Right lobe of liver (tissue), 6 donors: ENCODE measurements at regions not wholly inside any gene's neighbourhood (a gene's known extent, or its start where the extent isn't known, plus 50 kb on each side); places are given as distances from the start of the nearest gene placed in this dataset.

Source experiments
- ATAC-seq, 4 donors: fragments of 200-7000 bp; cut with Tn5 transposase; one replicate each; pipeline ENCODE4 v1.9.1; 2020; ENCODE audit warnings: mild to moderate bottlenecking in 4 of 4, moderate library complexity in 4 of 4
- DNase-seq, 3 donors: peaks; one replicate each; pipeline ENCODE4 v3.0.0-alpha.2; 2020
- H3K27ac ChIP-seq, 3 donors: fragments of 200-600 bp; one replicate each; pipeline ENCODE4 v1.8.0; 2022
- H3K27me3 ChIP-seq, 2 donors: fragments of 200-600 bp; one replicate each; pipeline ENCODE4 v1.8.0; 2022
- H3K36me3 ChIP-seq, 4 donors: fragments of 200-600 bp; sonication (generic) in 1 of 4; one replicate each; pipeline versions ENCODE4 v1.5.1 to v1.8.0; 2017 to 2022; ENCODE audit warnings: control low read depth in 1 of 4
- H3K4me1 ChIP-seq, 4 donors: fragments of 200-600 bp; sonication (generic) in 1 of 4; one replicate each; pipeline versions ENCODE4 v1.5.1 to v1.8.0; 2017 to 2022; ENCODE audit warnings: control low read depth in 1 of 4
- H3K4me3 ChIP-seq, 3 donors: fragments of 200-600 bp; one replicate each; pipeline ENCODE4 v1.8.0; 2022
- H3K9me3 ChIP-seq, 4 donors: fragments of 200-600 bp; sonication (generic) in 1 of 4; one replicate each; pipeline versions ENCODE4 v1.5.1 to v1.8.0; 2017 to 2022; ENCODE audit warnings: control low read depth in 1 of 4
- CTCF ChIP-seq, 4 donors: fragments of 200-600 bp in 3 of 4; fragments of 450-650 bp in 1 of 4; IDR thresholded peaks; one replicate each; pipeline versions ENCODE4 v1.5.1 to v1.8.0; 2016 to 2022; ENCODE audit warnings: antibody characterized with exemption in 4 of 4, mild to moderate bottlenecking in 2 of 4
- POLR2A ChIP-seq: fragments of 450-650 bp; IDR thresholded peaks from one replicate; pipeline ENCODE4 v1.6.1; 2017; ENCODE audit warnings: antibody characterized with exemption, mild to moderate bottlenecking
- WGBS: methylation state at CpG from one replicate; pipeline ENCODE4 v1.1.6; 2018; ENCODE audit warnings: low coverage, low lambda C conversion rate; ENCODE audit not compliant: insufficient coverage; ENCODE audit errors: missing lambda C conversion rate; 5-methylcytosine and 5-hydroxymethylcytosine counted together
- intact Hi-C, 2 donors: fragments of 100-400 bp; cut with DNase I; formaldehyde crosslinking; loops; one replicate each; pipeline versions ENCODE4 v1.11.2 to v1.14.1; 2022
- donor health status: DM: no; HTN: yes; CAD: no.
- donor health status: DM: no; HTN: no; CAD: no.
- donor health status: DM: no; HTN: no; CAD: no.
- donor health status: DM: no; HTN: yes; CAD: no.
- donor health status: DM: no; HTN: yes; CAD: no.

- Histone ChIP-seq H3K4me1 (peaks cover 0 to 23% (median 12%) of the 10 kb centered on the region in 4 donors), H3K9me3 (no peaks in the 10 kb centered on the region), H3K27ac (no peak overlapping the region), H3K36me3 (no peaks in the 10 kb centered on the region), H3K4me3 (no peak overlapping the region), H3K27me3 (no peaks in the 10 kb centered on the region)
- no peak for ATAC-seq
- no peak for TF ChIP-seq CTCF (IDR thresholded peaks at IDR 0.05)
- TF ChIP-seq POLR2A: no peak
- intact Hi-C loops: no loop called here
- WGBS: 93% methylated on average over 5 of the region's 5 CpGs
- DNase-seq: no peak
Observed at GRCh38 chr6:12366731-12367130, 76.6 kb downstream of the EDN1 start.

- Histone ChIP-seq H3K36me3 (no peaks in the 10 kb centered on the region), H3K27ac (no peak overlapping the region), H3K9me3 (no peaks in the 10 kb centered on the region), H3K27me3 (no peaks in the 10 kb centered on the region), H3K4me3 (no peak overlapping the region), H3K4me1 (peaks cover 0 to 30% (median 16%) of the 10 kb centered on the region in 4 donors)
- ATAC-seq (no peak), DNase-seq (no peak)
- TF ChIP-seq CTCF (IDR thresholded peaks at IDR 0.05): no peak
- no peak for TF ChIP-seq POLR2A
- intact Hi-C loops: no loop called here
- 92% methylated on average over 1 of the region's 1 CpG for WGBS
Observed at GRCh38 chr6:12367412-12367811, 77.3 kb downstream of the EDN1 start.

- Histone ChIP-seq H3K9me3 (no peaks in the 10 kb centered on the region), H3K27me3 (no peaks in the 10 kb centered on the region), H3K36me3 (no peaks in the 10 kb centered on the region), H3K27ac (no peak overlapping the region), H3K4me3 (no peak overlapping the region), H3K4me1 (peaks cover 0 to 24% (median 12%) of the 10 kb centered on the region in 4 donors)
- no peak for TF ChIP-seq CTCF (IDR thresholded peaks at IDR 0.05)
- no peak for TF ChIP-seq POLR2A
- no peak for DNase-seq
- no peak for ATAC-seq
- intact Hi-C loops: no loop called here
- WGBS: 79% methylated on average over 1 of the region's 1 CpG
Observed at GRCh38 chr6:12369355-12369754, 79.2 kb downstream of the EDN1 start.

GRCh38 chr6:12369781-12370262 is 79.7 kb downstream of the EDN1 start:
- intact Hi-C loops: no loop called here
- H3K4me1 ChIP-seq: peaks cover 0 to 24% (median 10%) of the 10 kb centered on the region in 4 donors
- H3K27me3 ChIP-seq: no peaks in the 10 kb centered on the region
- DNase-seq (no peak), ATAC-seq (peak in 2 of 4 donors; percentile 10 to 14)
- H3K9me3 ChIP-seq: no peaks in the 10 kb centered on the region
- TF ChIP-seq CTCF (IDR thresholded peaks at IDR 0.05) (no peak), POLR2A (no peak)
- no peak overlapping the region for H3K27ac ChIP-seq
- H3K36me3 ChIP-seq: no peaks in the 10 kb centered on the region
- WGBS: 77% methylated on average over 8 of the region's 11 CpGs
- H3K4me3 ChIP-seq: no peak overlapping the region

- DNase-seq (no peak), ATAC-seq (peak in 2 of 4 donors; percentile 14 to 19)
- Histone ChIP-seq H3K27ac (peak overlapping the region in 1 of 3 donors; percentile 65), H3K27me3 (no peaks in the 10 kb centered on the region), H3K36me3 (no peaks in the 10 kb centered on the region), H3K4me1 (peaks cover 0 to 21% (median 8%) of the 10 kb centered on the region in 4 donors), H3K4me3 (no peak overlapping the region), H3K9me3 (no peaks in the 10 kb centered on the region)
- intact Hi-C loops: no loop called here
- TF ChIP-seq CTCF (IDR thresholded peaks at IDR 0.05) (no peak), POLR2A (no peak)
- 71% methylated on average over 1 of the region's 1 CpG for WGBS
Observed at GRCh38 chr6:12371151-12371550, 81.0 kb downstream of the EDN1 start.
